ENCODE measurements at regions not wholly inside any gene's neighbourhood (a gene's known extent, or its start where the extent isn't known, plus 50 kb on each side); places are given as distances from the start of the nearest gene placed in this dataset.

DNA sequence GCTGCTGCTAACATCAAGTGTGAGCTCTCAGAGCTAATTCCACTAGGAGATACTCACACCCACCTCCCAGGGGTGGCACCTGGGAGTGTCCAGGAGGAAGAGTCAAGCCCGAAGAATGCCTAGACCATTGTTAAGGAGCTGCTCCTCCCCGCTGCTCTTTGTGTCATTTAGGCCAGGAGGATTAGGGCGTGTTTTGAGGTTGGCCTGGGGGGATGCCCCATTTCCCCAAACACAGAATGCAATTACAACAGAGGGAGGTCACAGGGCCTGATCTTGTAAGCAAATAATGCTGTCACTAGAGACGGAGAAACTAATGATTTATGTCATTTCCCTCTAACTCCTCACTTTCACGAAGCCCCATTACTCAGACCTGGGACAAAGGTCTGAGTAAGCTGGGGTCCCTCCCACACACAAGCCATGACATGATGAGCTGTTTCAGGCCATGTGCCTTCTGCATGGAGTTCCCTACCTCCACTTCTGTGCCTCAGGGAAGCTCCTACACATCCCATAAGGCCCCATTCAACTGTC, 312.5 kb downstream of the ACTL7B start:
- H3K4me3 ChIP-seq: no peak overlapping the region
- H3K36me3 ChIP-seq: no peaks in the 10 kb centered on the region
- ATAC-seq (no peak), DNase-seq (no peak)
- TF ChIP-seq CTCF (IDR thresholded peaks at IDR 0.05) (no peak), POLR2A (IDR thresholded peaks at IDR 0.05) (no peak)
- H3K4me1 ChIP-seq: no peaks in the 10 kb centered on the region
- no peak overlapping the region for H3K27ac ChIP-seq
- no peaks in the 10 kb centered on the region for H3K27me3 ChIP-seq
- intact Hi-C loops (cut with DNase I): no loop called here
- no peaks in the 10 kb centered on the region for H3K9me3 ChIP-seq
- WGBS (ENCODE audit: insufficient coverage, low coverage, low lambda C conversion rate, missing lambda C conversion rate): 42% methylated on average over 4 of the region's 5 CpGs

DNA sequence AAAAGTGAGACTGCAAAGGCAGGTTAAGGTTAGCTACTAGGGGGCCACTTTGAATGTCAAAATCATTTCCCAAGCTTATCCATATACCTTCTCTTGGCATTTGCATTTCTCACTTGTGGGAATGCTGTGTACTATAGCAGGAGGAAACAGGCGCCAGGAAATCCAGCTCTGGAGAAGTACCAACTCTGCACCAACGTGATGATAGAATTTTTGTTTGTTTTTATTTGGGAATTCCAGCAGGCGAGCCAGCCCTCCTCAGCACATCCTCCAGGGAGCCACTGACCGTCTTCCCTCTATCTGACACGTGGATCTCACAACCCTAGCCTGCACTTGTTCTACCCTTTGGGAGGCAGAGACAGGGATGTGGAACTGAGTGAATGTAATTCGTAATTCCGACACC, 318.0 kb downstream of the ACTL7B start:
- Histone ChIP-seq H3K9me3 (no peaks in the 10 kb centered on the region), H3K27ac (no peak overlapping the region), H3K4me3 (no peak overlapping the region), H3K36me3 (no peaks in the 10 kb centered on the region), H3K27me3 (no peaks in the 10 kb centered on the region), H3K4me1 (no peaks in the 10 kb centered on the region)
- no peak for ATAC-seq
- no peak for DNase-seq
- intact Hi-C loops (cut with DNase I): no loop called here
- TF ChIP-seq POLR2A (IDR thresholded peaks at IDR 0.05) (no peak), CTCF (IDR thresholded peaks at IDR 0.05) (no peak)
- 50% methylated on average over 6 of the region's 7 CpGs for WGBS (ENCODE audit: insufficient coverage, low coverage, low lambda C conversion rate, missing lambda C conversion rate)

GRCh38 chr9:108536836-108537601, 318.8 kb downstream of the ACTL7B start:
- TF ChIP-seq CTCF (IDR thresholded peaks at IDR 0.05) (no peak), POLR2A (IDR thresholded peaks at IDR 0.05) (no peak)
- H3K4me3 ChIP-seq: no peak overlapping the region
- WGBS (ENCODE audit: insufficient coverage, low coverage, low lambda C conversion rate, missing lambda C conversion rate): 83% methylated on average over 2 of the region's 2 CpGs
- no peaks in the 10 kb centered on the region for H3K27me3 ChIP-seq
- intact Hi-C loops (cut with DNase I): no loop called here
- no peak overlapping the region for H3K27ac ChIP-seq
- H3K9me3 ChIP-seq: no peaks in the 10 kb centered on the region
- DNase-seq (no peak), ATAC-seq (no peak)
- no peaks in the 10 kb centered on the region for H3K36me3 ChIP-seq
- no peaks in the 10 kb centered on the region for H3K4me1 ChIP-seq

DNA sequence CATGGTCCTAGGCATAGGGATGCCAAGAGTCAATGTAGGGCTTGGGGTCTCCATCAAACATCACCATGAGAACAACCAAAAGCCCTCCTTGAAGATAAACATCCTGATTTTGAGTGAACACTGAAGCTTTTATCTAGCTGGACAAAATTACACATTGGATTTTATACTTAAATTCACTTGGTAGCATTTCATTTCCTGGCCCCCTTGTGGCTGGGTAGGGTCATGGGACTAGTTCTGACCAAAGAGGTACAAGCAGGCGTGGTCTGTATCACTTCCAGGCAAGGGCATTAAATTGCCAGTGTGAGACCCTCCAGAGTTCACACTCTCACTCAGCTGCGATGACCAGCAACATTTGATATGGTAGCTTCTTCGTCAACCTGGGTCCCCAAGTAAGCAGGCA, 320.3 kb downstream of the ACTL7B start:
- Histone ChIP-seq H3K9me3 (no peaks in the 10 kb centered on the region), H3K4me1 (no peaks in the 10 kb centered on the region), H3K4me3 (no peak overlapping the region), H3K36me3 (no peaks in the 10 kb centered on the region), H3K27ac (no peak overlapping the region), H3K27me3 (no peaks in the 10 kb centered on the region)
- intact Hi-C loops (cut with DNase I): no loop called here
- TF ChIP-seq CTCF (IDR thresholded peaks at IDR 0.05): peak; percentile 23 to 52 (median 38)
- TF ChIP-seq POLR2A (IDR thresholded peaks at IDR 0.05): no peak
- ATAC-seq: peak in 2 of 4 donors; percentile 33 to 36
- 0% methylated on average over 1 of the region's 3 CpGs for WGBS (ENCODE audit: insufficient coverage, low coverage, low lambda C conversion rate, missing lambda C conversion rate)
- no peak for DNase-seq

All from right lobe of liver (tissue), 6 donors.